Stimulated activated CD4-positive, alpha-beta T cell treated with anti-CD3 and anti-CD28 coated beads, TNF-alpha, amount 100 ng/mL, for 4 hours (primary cell): ENCODE measurements at regions not wholly inside any gene's neighbourhood (a gene's known extent, or its start where the extent isn't known, plus 50 kb on each side); places are given as distances from the start of the nearest gene placed in this dataset.
"Not testable (repeated sequence)": the region's sequence is repeated elsewhere in the genome, so short reads cannot be mapped to it uniquely, and the experiment has no call there.

Source experiments
- DNase-seq, 3 experiments: peaks; one replicate each; pipeline ENCODE4 v3.0.0-alpha.2; 2020; ENCODE audit warnings: low read depth in 3 of 3

DNA sequence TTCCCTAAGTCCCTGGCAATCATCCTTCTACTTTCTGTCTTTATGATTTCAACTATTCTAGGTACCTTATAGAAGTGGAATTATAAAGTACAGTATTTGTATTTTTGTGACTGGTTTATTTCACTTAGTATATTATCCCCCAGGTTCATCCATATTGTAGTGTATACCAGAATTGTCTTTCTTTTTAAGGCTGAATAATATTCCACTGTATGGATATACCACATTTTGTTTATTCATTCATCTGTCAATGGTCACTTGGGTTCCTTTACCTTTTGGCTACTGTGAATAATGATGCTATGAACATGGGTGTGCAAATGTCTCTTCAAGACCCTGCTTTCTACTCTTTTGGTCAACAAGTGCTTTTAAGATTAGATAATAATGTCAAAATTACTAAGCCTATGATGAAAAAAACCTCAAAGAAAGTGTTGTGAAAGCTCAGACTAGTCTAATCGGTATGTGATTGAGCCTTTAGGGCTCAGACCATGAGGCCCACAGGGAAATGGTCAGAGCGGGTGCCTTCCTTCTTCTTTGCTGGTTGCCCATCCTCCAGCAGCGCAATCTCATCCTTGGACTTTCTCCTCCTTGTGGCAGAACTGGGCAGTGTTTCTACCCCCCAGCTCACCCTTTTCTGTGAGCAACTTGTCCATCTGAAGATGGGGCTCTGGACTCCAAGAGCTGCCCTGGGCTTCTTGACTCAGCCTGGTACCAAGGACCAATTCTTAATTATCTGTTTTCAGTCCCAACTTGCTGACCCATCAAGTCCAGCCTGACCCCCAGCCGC, 105.4 kb downstream of the TTC8 start:
- DNase-seq = no peak

DNA sequence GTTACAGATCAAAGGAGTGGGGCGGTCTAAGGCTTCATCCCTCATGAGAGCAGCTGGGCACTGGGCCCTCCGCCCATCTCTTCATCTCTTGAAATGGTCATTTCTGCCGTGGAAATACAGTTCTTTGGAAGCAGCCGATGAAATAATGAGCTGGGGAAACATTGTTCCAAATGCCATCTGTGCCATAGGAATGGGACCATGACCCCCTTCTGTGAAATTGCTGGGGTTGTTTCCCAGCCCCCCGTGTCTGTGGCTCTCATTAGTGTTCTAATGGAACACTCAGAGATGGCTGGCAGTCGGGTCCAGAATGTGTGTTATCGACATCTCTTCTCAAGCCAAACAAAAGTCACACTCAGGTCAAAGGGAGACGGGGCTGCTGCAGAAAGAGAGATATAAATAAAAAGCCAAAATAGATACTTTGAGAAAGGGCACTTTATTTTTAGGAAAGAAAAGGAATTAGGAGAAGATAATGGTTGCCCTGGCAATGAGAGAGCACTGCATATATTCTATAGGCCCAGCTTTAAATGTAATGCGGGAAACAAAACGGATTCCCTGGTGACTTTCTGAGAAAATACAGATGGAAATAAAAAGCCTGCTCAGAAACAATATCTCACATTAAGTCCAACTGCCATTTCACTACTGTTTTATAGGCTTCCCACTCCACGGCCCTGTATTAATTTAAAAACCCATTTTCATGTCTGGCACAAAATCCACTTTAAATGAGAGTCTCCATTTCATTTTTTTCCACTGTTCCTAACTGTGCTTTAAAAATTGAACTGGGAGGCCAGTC, 107.1 kb downstream of the TTC8 start:
- DNase-seq = no peak

GRCh38 chr14:88933191-88933590, 108.7 kb downstream of the TTC8 start:
- DNase-seq = no peak

- no peak for DNase-seq
Measured at GRCh38 chr14:88934351-88934806, 109.9 kb downstream of the TTC8 start.

DNA sequence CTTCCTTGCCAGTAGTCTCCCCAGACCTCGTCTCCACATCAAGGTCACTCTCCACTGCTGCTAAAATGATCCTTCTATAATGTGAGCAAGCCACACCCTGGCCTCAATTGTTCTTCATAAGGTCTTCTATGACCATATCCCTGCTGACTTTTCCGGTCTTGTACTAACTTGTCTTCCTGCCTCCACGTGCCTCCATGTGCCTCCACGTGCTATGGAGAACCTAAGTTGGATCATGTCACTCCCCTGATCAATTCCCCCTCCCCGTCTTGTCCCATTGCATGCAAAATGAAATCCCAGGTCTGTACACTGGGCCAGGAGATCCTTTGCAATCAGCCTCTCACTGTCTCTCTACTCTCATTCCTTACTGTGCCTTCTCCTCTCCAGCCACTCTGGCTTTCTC, 110.6 kb downstream of the TTC8 start:
- no peak for DNase-seq

- DNase-seq = no peak
Measured at GRCh38 chr14:88937706-88938105, 113.3 kb downstream of the TTC8 start.

DNA sequence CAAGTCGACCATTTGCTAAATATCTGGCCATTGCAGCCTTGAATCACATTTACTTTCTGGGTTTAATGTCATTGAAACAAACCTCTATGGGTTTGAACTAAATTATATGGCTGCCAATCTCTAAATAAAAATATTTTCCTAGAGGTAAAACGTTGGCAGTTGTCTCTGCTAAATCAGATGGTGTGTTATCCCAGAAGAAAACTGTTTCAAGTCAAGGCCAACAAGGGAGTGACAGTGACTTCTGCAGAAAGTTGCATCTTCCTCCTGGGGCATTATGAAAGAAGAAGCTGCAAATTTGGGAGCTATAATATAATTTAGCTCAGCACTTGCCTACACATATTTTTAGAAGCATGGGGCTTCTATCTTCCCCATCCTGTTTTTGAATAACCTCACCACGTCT, 116.2 kb downstream of the TTC8 start:
- no peak for DNase-seq

GRCh38 chr14:88941414-88941813, 117.0 kb downstream of the TTC8 start:
- DNase-seq = no peak

GRCh38 chr14:88947646-88948598, 123.5 kb downstream of the TTC8 start:
- DNase-seq = no peak

DNA sequence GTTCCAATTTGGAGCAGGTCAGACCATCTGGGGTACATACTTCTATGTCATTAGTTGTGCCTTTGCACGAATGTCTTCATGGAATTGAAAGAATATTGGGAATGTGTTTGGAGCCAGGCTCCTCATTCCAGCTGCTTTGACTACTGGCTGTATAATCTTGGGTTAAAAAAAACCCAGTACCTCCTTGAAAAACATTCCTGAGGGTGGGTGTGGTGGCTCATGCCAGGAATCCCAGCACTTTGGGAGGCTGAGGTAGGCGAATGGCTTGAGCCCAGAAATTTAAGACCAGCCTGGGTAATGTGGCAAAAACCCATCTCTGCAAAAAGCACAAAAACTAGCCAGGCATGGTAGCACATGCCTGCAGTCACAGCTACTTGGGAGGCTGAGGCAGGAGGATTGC, 125.6 kb downstream of the TTC8 start:
- no peak for DNase-seq

DNA sequence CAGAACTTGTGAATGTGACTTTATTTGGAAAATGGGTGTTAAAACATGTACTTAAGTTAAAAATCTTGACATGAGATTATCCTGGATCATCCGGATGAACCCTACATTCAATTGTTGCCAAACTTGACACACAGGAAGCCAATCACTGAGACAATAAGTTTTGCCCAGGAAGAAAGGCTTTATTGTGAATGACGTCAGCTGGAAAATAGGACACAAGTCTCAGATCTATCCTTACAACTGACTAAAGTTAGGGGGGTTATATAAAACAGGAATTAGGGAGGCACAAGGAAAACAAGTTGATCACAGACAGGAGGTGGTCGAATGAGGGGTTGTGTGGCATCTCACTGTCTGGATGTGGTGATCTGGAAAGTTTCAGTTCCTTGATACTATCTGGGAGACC, 126.9 kb downstream of the TTC8 start:
- DNase-seq = no peak

DNA sequence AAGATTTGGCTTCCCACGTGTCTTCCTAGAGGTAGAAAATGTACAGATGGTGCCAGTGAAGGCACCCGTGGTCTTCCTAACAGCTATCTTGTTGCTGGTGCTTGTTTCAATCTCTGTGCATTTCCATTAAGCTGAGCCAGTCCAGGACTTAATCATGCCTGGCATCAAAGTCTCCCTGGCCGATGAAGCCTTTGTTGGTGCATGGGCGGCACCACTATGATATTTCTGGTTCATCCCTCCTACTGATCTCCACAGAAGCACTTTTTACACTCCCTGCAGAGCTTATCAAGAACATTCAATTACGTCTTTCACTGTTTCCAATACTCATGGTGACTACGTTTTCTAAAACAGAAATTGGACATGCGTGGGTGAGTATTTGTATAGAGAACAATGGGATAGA, 128.4 kb downstream of the TTC8 start:
- DNase-seq = no peak

DNA sequence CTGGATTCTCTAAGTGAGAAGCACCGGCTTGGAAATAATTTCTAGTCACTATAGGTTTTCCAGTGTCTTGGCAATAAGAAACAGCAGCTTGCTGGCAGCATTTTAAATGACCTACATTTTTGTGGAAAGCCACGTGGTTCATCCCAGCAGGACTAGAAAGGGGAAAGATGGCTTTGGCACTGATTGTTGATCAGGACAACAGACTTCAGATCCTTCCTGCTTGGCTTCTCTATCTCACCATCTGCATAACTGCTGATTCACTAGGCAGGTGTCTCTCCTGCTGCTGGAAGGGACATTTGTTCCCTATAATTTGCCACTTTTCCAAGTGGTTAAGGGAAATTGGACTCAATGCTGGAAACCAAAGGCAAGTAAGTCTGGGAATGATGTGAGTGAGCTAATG, 131.0 kb downstream of the TTC8 start:
- no peak for DNase-seq

- no peak for DNase-seq
Measured at GRCh38 chr14:88960496-88960895, 136.0 kb downstream of the TTC8 start.

DNA sequence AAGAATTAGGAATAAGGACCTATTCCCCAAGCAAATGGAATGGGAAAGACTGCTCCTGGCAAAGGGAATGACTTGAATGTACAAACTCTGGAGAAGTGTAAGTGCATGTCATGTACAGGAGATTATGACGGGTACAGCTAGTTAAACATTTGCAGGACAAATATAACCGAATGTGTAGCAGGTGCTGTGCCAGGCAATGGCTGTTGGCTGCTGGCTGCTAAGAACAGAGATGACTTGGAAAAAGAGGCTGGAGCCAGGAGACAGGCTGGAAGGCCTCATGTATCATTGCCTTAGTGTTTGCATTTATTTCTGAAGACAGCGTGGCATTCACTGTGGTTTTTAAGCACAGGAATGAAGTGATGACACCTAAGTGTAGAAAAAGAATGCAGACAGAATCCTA, 136.8 kb downstream of the TTC8 start:
- DNase-seq = no peak

GRCh38 chr14:88962356-88962755, 137.9 kb downstream of the TTC8 start:
- no peak for DNase-seq

GRCh38 chr14:88967299-88967698, 142.8 kb downstream of the TTC8 start:
- no peak for DNase-seq

DNA sequence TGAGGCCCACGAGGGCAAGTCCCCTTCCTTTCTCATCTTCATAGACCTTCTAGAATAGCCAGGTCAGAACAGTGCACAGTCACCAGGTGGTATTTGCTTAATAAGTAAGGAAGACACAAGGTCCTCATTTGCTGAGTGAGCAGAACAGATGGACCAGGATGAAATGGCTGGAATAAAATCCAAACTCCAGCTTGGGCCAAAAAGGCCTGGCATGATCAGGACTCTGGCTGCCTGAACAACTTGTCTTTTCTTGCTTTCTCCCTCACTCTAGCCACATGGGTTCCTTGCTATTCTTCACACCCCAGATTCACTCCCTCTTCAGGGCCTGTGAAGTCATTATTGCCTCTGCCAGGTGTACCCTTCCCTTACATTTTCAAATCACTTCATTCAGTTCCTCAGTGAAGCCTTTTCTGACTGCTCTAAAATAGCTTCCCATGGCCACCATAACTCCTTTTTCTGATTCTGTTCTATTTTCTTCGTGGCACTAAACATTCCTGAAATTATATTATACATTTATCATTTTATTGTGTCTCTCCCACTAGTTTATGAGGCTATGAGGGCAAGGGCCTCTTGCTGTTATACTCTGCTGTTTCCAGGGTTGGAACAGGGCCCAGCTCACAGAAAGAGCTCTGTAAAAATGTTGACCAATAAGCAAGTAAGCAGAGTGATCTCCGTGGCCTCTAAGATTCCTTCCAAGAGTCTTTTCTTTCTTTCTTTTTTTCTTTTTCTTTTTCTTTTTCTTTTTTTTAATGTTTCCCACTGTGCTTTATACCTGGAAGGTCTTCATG, 150.8 kb downstream of the TTC8 start:
- no peak for DNase-seq

DNA sequence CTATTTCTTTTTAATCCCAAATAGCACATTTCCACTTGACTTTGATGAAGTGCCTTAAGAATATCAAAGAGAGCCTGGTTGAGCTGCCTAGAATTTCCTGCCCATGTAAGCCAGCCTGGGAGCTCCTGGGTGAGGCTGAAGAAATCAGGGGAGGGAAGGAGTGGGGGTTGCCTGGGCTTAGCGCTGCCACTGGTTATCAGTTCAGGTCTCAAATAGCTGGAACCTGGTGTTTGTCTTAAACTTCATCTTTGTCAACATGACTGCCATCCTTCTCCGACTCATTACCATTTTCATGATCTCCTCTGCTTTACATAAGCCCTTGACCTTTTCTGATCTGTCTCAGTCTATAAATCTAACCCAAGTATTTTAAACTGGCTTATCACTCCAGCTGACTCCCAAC, 151.5 kb downstream of the TTC8 start:
- DNase-seq = no peak

GRCh38 chr14:88980907-88981306, 156.5 kb downstream of the TTC8 start:
- DNase-seq = not testable (repeated sequence)

DNA sequence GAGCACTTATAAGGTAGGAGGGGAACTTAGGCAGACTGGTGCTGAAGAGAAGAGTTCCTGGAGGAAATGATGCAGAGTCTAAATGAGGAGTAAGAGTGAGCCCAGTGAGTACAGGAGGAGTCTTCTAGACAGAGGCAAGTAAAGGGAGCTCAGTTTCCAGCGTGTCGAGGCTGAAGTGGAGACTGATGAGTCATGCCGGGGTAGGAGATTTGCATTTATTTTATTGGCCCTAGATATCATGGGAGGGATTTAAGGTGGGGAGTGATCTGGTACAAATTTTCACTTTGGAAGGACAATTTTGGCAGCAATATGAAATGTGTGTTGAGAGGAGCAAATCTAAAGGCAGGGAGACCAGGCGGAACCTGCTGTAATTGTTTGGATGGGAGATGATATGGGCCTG, 157.5 kb downstream of the TTC8 start:
- no peak for DNase-seq
